H1 (cell line): ENCODE measurements at regions not wholly inside any gene's neighbourhood (a gene's known extent, or its start where the extent isn't known, plus 50 kb on each side); places are given as distances from the start of the nearest gene placed in this dataset.

Experiments
- CTCF ChIA-PET: fragments of 300-600 bp; sonication (Branson Sonifier 250); formaldehyde crosslinking; loops from one replicate; lab custom pipeline; 2021; ENCODE audit not compliant: partially characterized antibody; lab: Charles Lee
- POLR2A ChIA-PET: fragments of 300-600 bp; sonication (Branson Sonifier 250); formaldehyde crosslinking; loops from one replicate; lab custom pipeline; 2021; ENCODE audit warnings: inconsistent platforms; ENCODE audit not compliant: partially characterized antibody; lab: Charles Lee
- DNase-seq, 2 experiments: peaks; one replicate each; pipeline versions ENCODE4 v3.0.0 to v3.0.0-alpha.2; 2010 to 2022; ENCODE audit warnings: low spot score in 2 of 2, low read depth in 1 of 2, mixed read lengths in 1 of 2
- FAIRE-seq: peaks from 2 replicates; lab custom pipeline; 2011; peaks lifted over from hg19 to GRCh38; lab: Jason Lieb, UNC
- H2AFZ ChIP-seq: 2 replicates; pipeline ENCODE4 v1.8.1; 2012; ENCODE audit warnings: low read length, inconsistent platforms
- H2AK5ac ChIP-seq: 2 replicates; pipeline ENCODE4 v1.6.1; 2013; ENCODE audit warnings: low read depth, low read length
- H2BK120ac ChIP-seq: replicated peaks from 2 replicates; pipeline ENCODE3; 2013; ENCODE audit warnings: low read depth, low read length, inconsistent platforms
- H2BK12ac ChIP-seq: 2 replicates; pipeline ENCODE4 v1.6.1; 2013; ENCODE audit warnings: low read depth, low read length
- H2BK15ac ChIP-seq: 2 replicates; pipeline ENCODE4 v1.6.1; 2013; ENCODE audit warnings: low read length
- H2BK20ac ChIP-seq: 2 replicates; pipeline ENCODE4 v1.6.1; 2013; ENCODE audit warnings: low read length
- H2BK5ac ChIP-seq: 2 replicates; pipeline ENCODE4 v1.6.1; 2013; ENCODE audit warnings: low read depth, low read length
- H3K14ac ChIP-seq: 2 replicates; pipeline ENCODE4 v1.6.1; 2013; ENCODE audit warnings: inconsistent platforms; ENCODE audit not compliant: insufficient read length
- H3K18ac ChIP-seq: 2 replicates; pipeline ENCODE4 v1.6.1; 2013; ENCODE audit warnings: low read length; ENCODE audit errors: extremely low read depth
- H3K23ac ChIP-seq: 2 replicates; pipeline ENCODE4 v1.6.1; 2013; ENCODE audit warnings: inconsistent platforms; ENCODE audit not compliant: insufficient read length
- H3K23me2 ChIP-seq: 2 replicates; pipeline ENCODE4 v1.6.1; 2013; ENCODE audit warnings: low read depth, low read length
- H3K27ac ChIP-seq: 2 replicates; pipeline ENCODE4 v1.6.1; 2011; ENCODE audit warnings: low read depth, low read length, inconsistent platforms
- H3K27me3 ChIP-seq, 4 experiments: replicated peaks in 1 of 4; 1 replicate in 1 of 4; 2 replicates in 3 of 4; pipeline versions ENCODE4 v1.6.1 to v1.8.1; 2011 to 2013; ENCODE audit warnings: low read length in 3 of 4, mild to moderate bottlenecking in 3 of 4, inconsistent platforms in 2 of 4, mixed read lengths in 2 of 4, moderate library complexity in 1 of 4; ENCODE audit not compliant: control insufficient read depth in 3 of 4, insufficient read depth in 3 of 4; ENCODE audit errors: extremely low read depth in 1 of 4
- H3K36me3 ChIP-seq, 4 experiments: 2 replicates each; pipeline versions ENCODE4 v1.6.1 to v1.8.1; 2011 to 2013; ENCODE audit warnings: mild to moderate bottlenecking in 4 of 4, low read length in 3 of 4, moderate library complexity in 2 of 4, control low read depth in 1 of 4, inconsistent platforms in 1 of 4; ENCODE audit not compliant: insufficient read depth in 4 of 4, control insufficient read depth in 2 of 4
- H3K4ac ChIP-seq: replicated peaks from 2 replicates; pipeline ENCODE3; 2013; ENCODE audit warnings: low read length, low read depth, mixed read lengths, inconsistent platforms; ENCODE audit not compliant: insufficient read length
- H3K4me1 ChIP-seq, 4 experiments: replicated peaks in 1 of 4; 1 replicate in 1 of 4; 2 replicates in 3 of 4; pipeline versions ENCODE4 v1.6.1 to v1.8.1; 2011 to 2013; ENCODE audit warnings: low read length in 3 of 4, inconsistent platforms in 2 of 4, mixed read lengths in 1 of 4; ENCODE audit not compliant: insufficient read depth in 4 of 4, control insufficient read depth in 3 of 4
- H3K4me2 ChIP-seq, 2 experiments: 2 replicates each; pipeline versions ENCODE4 v1.6.1 to v1.8.1; 2011 to 2013; ENCODE audit warnings: low read depth in 2 of 2, low read length in 2 of 2, control low read depth in 1 of 2, inconsistent platforms in 1 of 2, mild to moderate bottlenecking in 1 of 2; ENCODE audit not compliant: insufficient read depth in 1 of 2
- H3K4me3 ChIP-seq, 4 experiments: fragments of 200-600, 300-600 bp in 1 of 4; sonication (generic), shearing (Covaris generic), sonication (Bioruptor Twin) in 1 of 4; 2 replicates each; pipeline versions ENCODE4 v1.5.1 to v1.8.1; 2011 to 2016; ENCODE audit warnings: low read length in 4 of 4, low read depth in 3 of 4, control low read depth in 2 of 4, inconsistent platforms in 2 of 4, mild to moderate bottlenecking in 2 of 4, mixed read lengths in 1 of 4, moderate library complexity in 1 of 4; ENCODE audit not compliant: insufficient read depth in 2 of 4; ENCODE audit errors: extremely low read depth in 1 of 4
- H3K56ac ChIP-seq: replicated peaks from 2 replicates; pipeline ENCODE3; 2013; ENCODE audit warnings: low read depth, mild to moderate bottlenecking, mixed read lengths, low read length, inconsistent platforms; ENCODE audit not compliant: insufficient read length
- H3K79me1 ChIP-seq: 2 replicates; pipeline ENCODE4 v1.6.1; 2013; ENCODE audit warnings: low read depth, low read length, control low read depth
- H3K79me2 ChIP-seq, 2 experiments: 2 replicates each; pipeline versions ENCODE4 v1.6.1 to v1.8.1; 2012 to 2013; ENCODE audit warnings: low read length in 2 of 2, mild to moderate bottlenecking in 2 of 2, inconsistent platforms in 1 of 2; ENCODE audit not compliant: insufficient read depth in 2 of 2, control insufficient read depth in 1 of 2
- H3K9ac ChIP-seq, 4 experiments: replicated peaks in 1 of 4; 1 replicate in 1 of 4; 2 replicates in 3 of 4; pipeline versions ENCODE4 v1.6.1 to v1.8.1; 2011 to 2013; ENCODE audit warnings: low read depth in 3 of 4, low read length in 3 of 4, control low read depth in 2 of 4, mild to moderate bottlenecking in 2 of 4, moderate library complexity in 2 of 4, inconsistent platforms in 1 of 4; ENCODE audit errors: extremely low read depth in 1 of 4
- H3K9me3 ChIP-seq, 2 experiments: 2 replicates each; pipeline versions ENCODE4 v1.6.1 to v1.8.1; 2012 to 2013; ENCODE audit warnings: mild to moderate bottlenecking in 2 of 2, moderate library complexity in 2 of 2, control low read depth in 1 of 2, inconsistent platforms in 1 of 2, low read depth in 1 of 2, low read length in 1 of 2, mixed read lengths in 1 of 2; ENCODE audit not compliant: insufficient read depth in 2 of 2
- H4K20me1 ChIP-seq, 2 experiments: replicated peaks in 1 of 2; 2 replicates each; pipeline versions ENCODE3 to v1.8.1; 2011 to 2013; ENCODE audit warnings: inconsistent platforms in 2 of 2, low read length in 2 of 2, mild to moderate bottlenecking in 1 of 2; ENCODE audit not compliant: insufficient read depth in 2 of 2, control insufficient read depth in 1 of 2
- H4K5ac ChIP-seq: 2 replicates; pipeline ENCODE4 v1.6.1; 2013; ENCODE audit warnings: low read length, low read depth, mixed read lengths, inconsistent platforms; ENCODE audit not compliant: insufficient read length
- H4K8ac ChIP-seq: 2 replicates; pipeline ENCODE4 v1.8.0; 2013; ENCODE audit warnings: mild to moderate bottlenecking, moderate library complexity, low read length, inconsistent platforms; ENCODE audit not compliant: insufficient read depth; ENCODE audit errors: extremely low read depth
- H4K91ac ChIP-seq: replicated peaks from 2 replicates; pipeline ENCODE3; 2013; ENCODE audit warnings: low read length, mixed read lengths, inconsistent platforms; ENCODE audit not compliant: insufficient read length
- BACH1 ChIP-seq: IDR thresholded peaks from 2 replicates; pipeline ENCODE4 v1.6.1; 2012; ENCODE audit warnings: low read length, improper control_type of control experiment
- BCL11A ChIP-seq, 2 experiments: IDR thresholded peaks; one replicate each; pipeline ENCODE4 v1.6.1; 2011; ENCODE audit warnings: low read depth in 2 of 2, low read length in 2 of 2, mild to moderate bottlenecking in 2 of 2
- CHD1 ChIP-seq: IDR thresholded peaks from 2 replicates; pipeline ENCODE4 v1.6.1; 2012; ENCODE audit warnings: low read depth, low read length, improper control_type of control experiment
- CREB1 ChIP-seq: IDR thresholded peaks from 2 replicates; pipeline ENCODE4 v1.6.1; 2012; ENCODE audit warnings: inconsistent platforms
- FOSL1 ChIP-seq: IDR thresholded peaks from 2 replicates; pipeline ENCODE4 v1.6.1; 2011; ENCODE audit warnings: mild to moderate bottlenecking, low read depth, low read length, moderate library complexity; ENCODE audit not compliant: insufficient read depth
- JUND ChIP-seq: IDR thresholded peaks from 2 replicates; pipeline ENCODE4 v1.6.1; 2011; ENCODE audit warnings: mild to moderate bottlenecking, improper control_type of control experiment, low read length
- RBBP5 ChIP-seq: IDR thresholded peaks from 2 replicates; pipeline ENCODE4 v1.7.1; 2012; ENCODE audit warnings: low read depth, mild to moderate bottlenecking, inconsistent platforms, low read length, moderate library complexity, borderline replicate concordance
- RFX5 ChIP-seq: IDR thresholded peaks from 2 replicates; pipeline ENCODE4 v1.6.1; 2011; ENCODE audit warnings: low read depth, low read length, improper control_type of control experiment, borderline replicate concordance
- SAP30 ChIP-seq: fragments of 300-600 bp; sonication (generic); IDR thresholded peaks from 2 replicates; pipeline ENCODE4 v1.7.1; 2012; ENCODE audit warnings: low read length, moderate library complexity, mild to moderate bottlenecking, inconsistent platforms; ENCODE audit not compliant: insufficient read depth, insufficient replicate concordance
- WGBS, 2 experiments: shearing (Covaris generic) in 1 of 2; methylation state at CpG; one replicate each; pipeline versions ENCODE4 v1.1.6 to v1.1.7; 2013 to 2015; ENCODE audit warnings: low lambda C conversion rate in 2 of 2, mixed read lengths in 2 of 2, inconsistent platforms in 1 of 2, low coverage in 1 of 2, missing lambda C conversion rate in 1 of 2; ENCODE audit not compliant: insufficient replicate concordance in 2 of 2, insufficient coverage in 1 of 2, insufficient read length in 1 of 2; ENCODE audit errors: extremely low coverage in 1 of 2, missing lambda C conversion rate in 1 of 2; 5-methylcytosine and 5-hydroxymethylcytosine counted together
- TF ChIP-seq, protein P1 (sequence below): IDR thresholded peaks from 2 replicates; pipeline ENCODE4 v1.6.1; 2011; ENCODE audit warnings: low read depth, mild to moderate bottlenecking, low read length; ENCODE audit not compliant: insufficient read depth

DNA sequence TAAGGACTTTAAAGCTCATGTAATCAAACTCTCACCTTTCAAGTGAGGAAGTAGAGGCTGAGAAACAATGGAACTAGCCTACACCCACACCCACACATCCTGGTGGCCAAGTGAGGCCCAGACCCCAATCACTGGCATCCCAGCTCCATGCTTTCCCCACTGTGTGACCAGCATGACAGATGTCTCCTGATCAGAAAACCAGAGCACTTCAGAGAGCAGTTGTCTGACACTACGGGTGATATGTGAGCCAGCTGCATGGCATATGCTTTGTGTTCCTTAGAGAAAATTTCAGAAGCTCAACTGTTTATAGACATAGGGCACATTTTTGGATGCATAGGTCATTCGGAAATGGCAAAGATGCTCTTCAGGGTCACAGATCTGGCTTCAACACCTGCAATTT lies 315.2 kb downstream of the NDFIP2 start:
- Histone ChIP-seq H3K23me2 (no peaks in the 10 kb centered on the region), H2BK20ac (no peak overlapping the region), H2BK5ac (no peak overlapping the region), H3K36me3 (no peaks in the 10 kb centered on the region), H4K8ac (no peak overlapping the region), H3K56ac (no peak overlapping the region), H3K4me2 (no peak overlapping the region), H3K79me1 (no peaks in the 10 kb centered on the region), H2AK5ac (no peak overlapping the region), H3K9me3 (no peaks in the 10 kb centered on the region), H2BK120ac (no peak overlapping the region), H4K5ac (no peak overlapping the region), H3K4me1 (no peaks in the 10 kb centered on the region), H2BK15ac (no peak overlapping the region), H4K91ac (no peak overlapping the region), H2AFZ (no peak overlapping the region), H3K27ac (no peak overlapping the region; the same call in 1 of the 2 replicates), H4K20me1 (no peaks in the 10 kb centered on the region), H3K4ac (no peak overlapping the region), H3K23ac (no peak overlapping the region), H3K14ac (no peak overlapping the region), H2BK12ac (no peak overlapping the region), H3K79me2 (no peaks in the 10 kb centered on the region), H3K27me3 (no peaks in the 10 kb centered on the region), H3K9ac (no peak overlapping the region), H3K18ac (no peak overlapping the region), H3K4me3 (no peak overlapping the region)
- no peak for TF ChIP-seq FOSL1
- no peak for TF ChIP-seq RBBP5
- no peak for TF ChIP-seq RFX5
- TF ChIP-seq, protein P1, sequence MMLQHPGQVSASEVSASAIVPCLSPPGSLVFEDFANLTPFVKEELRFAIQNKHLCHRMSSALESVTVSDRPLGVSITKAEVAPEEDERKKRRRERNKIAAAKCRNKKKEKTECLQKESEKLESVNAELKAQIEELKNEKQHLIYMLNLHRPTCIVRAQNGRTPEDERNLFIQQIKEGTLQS = no peak
- no peak for TF ChIP-seq BACH1
- no peak for TF ChIP-seq BCL11A (IDR thresholded peaks at IDR 0.05; ENCODE audit: low read depth in 2 of 2, low read length in 2 of 2)
- no peak for TF ChIP-seq JUND
- no peak for TF ChIP-seq CREB1
- no peak for TF ChIP-seq CHD1
- no peak for TF ChIP-seq SAP30
- DNase-seq (no peak), FAIRE-seq (no peak)
- WGBS, 2 experiments = 80% methylated on average over 2 of the region's 2 CpGs; no CpG with 5 or more reads in 1 of the 2 experiments
- CTCF ChIA-PET = interaction anchor here (1.4 to 1.9 kb wide), 2 partner anchors 13 to 14 kb away, joined by 4 to 8 read pairs; no protein-coding TSS in a partner anchor
- POLR2A ChIA-PET = no interaction called here
